Fibroblast of mammary gland (primary cell): ENCODE measurements at regions not wholly inside any gene's neighbourhood (a gene's known extent, or its start where the extent isn't known, plus 50 kb on each side); places are given as distances from the start of the nearest gene placed in this dataset.

Experiments
- DNase-seq: peaks from one replicate; pipeline ENCODE4 v3.0.0-alpha.2; 2010; ENCODE audit warnings: low read depth
- H3K4me3 ChIP-seq: 2 replicates; pipeline ENCODE4 v1.5.1; 2011; ENCODE audit warnings: low read depth, mild to moderate bottlenecking, low read length, moderate library complexity; ENCODE audit not compliant: control insufficient read depth
- CTCF ChIP-seq: conservative IDR thresholded peaks from 2 replicates; pipeline ENCODE4 v1.5.1; 2011; ENCODE audit warnings: low read depth, low read length, inconsistent platforms; ENCODE audit not compliant: control insufficient read depth, insufficient read depth

GRCh38 chrX:4754878-4755604 is 1041.6 kb upstream of the PRKX start:
- no peak for TF ChIP-seq CTCF

GRCh38 chrX:4741024-4741423 is 1027.6 kb upstream of the PRKX start:
- no peak overlapping the region for H3K4me3 ChIP-seq
- TF ChIP-seq CTCF: no peak
- no peak for DNase-seq

More at GRCh38 chrX:4754878-4755604, 1041.6 kb upstream of the PRKX start:
- no peak overlapping the region for H3K4me3 ChIP-seq
- no peak for DNase-seq

GRCh38 chrX:4735299-4735698 is 1021.9 kb upstream of the PRKX start:
- no peak for DNase-seq
- TF ChIP-seq CTCF: no peak
- H3K4me3 ChIP-seq: no peak overlapping the region

GRCh38 chrX:4710618-4711433 is 997.4 kb upstream of the PRKX start:
- no peak for DNase-seq
- TF ChIP-seq CTCF: no peak
- no peak overlapping the region for H3K4me3 ChIP-seq

GRCh38 chrX:4708970-4709760 is 995.7 kb upstream of the PRKX start:
- no peak overlapping the region for H3K4me3 ChIP-seq
- DNase-seq: no peak
- TF ChIP-seq CTCF: no peak

- DNase-seq: no peak
- no peak for TF ChIP-seq CTCF
- H3K4me3 ChIP-seq: no peak overlapping the region
Observed at GRCh38 chrX:4706961-4707360, 993.5 kb upstream of the PRKX start.
